ENCODE measurements at regions not wholly inside any gene's neighbourhood (a gene's known extent, or its start where the extent isn't known, plus 50 kb on each side); places are given as distances from the start of the nearest gene placed in this dataset.

GRCh38 chr3:48088749-48089466 lies 72.7 kb upstream of the MAP4 start (continued):
- TF ChIP-seq CHAMP1 (IDR thresholded peaks at IDR 0.05): no peak
- no peak for TF ChIP-seq CC2D1A (IDR thresholded peaks at IDR 0.05)
- 0 out of 2 replicates have a peak, but pooled peaks have one; percentile 60 for TF ChIP-seq SMAD3 (CRISPR knock-in tag; conservative IDR thresholded peaks at IDR 0.05)
- TF ChIP-seq RFX1 (IDR thresholded peaks at IDR 0.05): no peak
- peak; percentile 88 for TF ChIP-seq ZBTB17 (CRISPR knock-in tag; IDR thresholded peaks at IDR 0.05)
- 0 out of 2 replicates have a peak, but pooled peaks have one; percentile 3 for TF ChIP-seq ZNF589 (CRISPR knock-in tag; IDR thresholded peaks at IDR 0.05; ENCODE audit: low read depth)
- TF ChIP-seq HMBOX1 (IDR thresholded peaks at IDR 0.05): no peak
- TF ChIP-seq HMG20A (CRISPR knock-in tag; conservative IDR thresholded peaks at IDR 0.05): no peak
- no peak for TF ChIP-seq ZNF184 (CRISPR knock-in tag; IDR thresholded peaks at IDR 0.05)
- no peak for TF ChIP-seq TAF15 (IDR thresholded peaks at IDR 0.05; ENCODE audit: low read depth, low read length)
- TF ChIP-seq ARID4B (CRISPR knock-in tag; IDR thresholded peaks at IDR 0.05): peak; percentile 87
- TF ChIP-seq VEZF1 (CRISPR knock-in tag; IDR thresholded peaks at IDR 0.05): peak; percentile 99
- no peak for TF ChIP-seq NCOA4 (IDR thresholded peaks at IDR 0.05; ENCODE audit: partially characterized antibody)
- no peak for TF ChIP-seq TGIF2 (CRISPR knock-in tag; IDR thresholded peaks at IDR 0.05)
- TF ChIP-seq TCF7 (IDR thresholded peaks at IDR 0.05; ENCODE audit: borderline replicate concordance): no peak
- peak; percentile 69 for TF ChIP-seq NFRKB (IDR thresholded peaks at IDR 0.05; ENCODE audit: low read depth)
- TF ChIP-seq ZNF197 (CRISPR knock-in tag; IDR thresholded peaks at IDR 0.05; ENCODE audit: low read depth): no peak
